ENCODE measurements at regions not wholly inside any gene's neighbourhood (a gene's known extent, or its start where the extent isn't known, plus 50 kb on each side); places are given as distances from the start of the nearest gene placed in this dataset.

- no peak overlapping the region for H3K4me3 ChIP-seq (ENCODE audit: low read depth, low read length)
- TF ChIP-seq CTCF (IDR thresholded peaks at IDR 0.05; ENCODE audit: low read depth, low read length) = no peak
These were observed 92.6 kb downstream of the YTHDF1 start for GRCh38 chr20:63123331-63123741.

GRCh38 chr20:63122626-63123025 is 93.3 kb downstream of the YTHDF1 start:
- no peak for TF ChIP-seq CTCF (IDR thresholded peaks at IDR 0.05; ENCODE audit: low read depth, low read length)

GRCh38 chr20:63121749-63122405 is 94.1 kb downstream of the YTHDF1 start:
- no peak for TF ChIP-seq CTCF (IDR thresholded peaks at IDR 0.05; ENCODE audit: low read depth, low read length)
- H3K4me3 ChIP-seq (ENCODE audit: low read depth, low read length) = no peak overlapping the region

More at GRCh38 chr20:63122626-63123025, 93.3 kb downstream of the YTHDF1 start:
- H3K4me3 ChIP-seq (ENCODE audit: low read depth, low read length) = no peak overlapping the region

- TF ChIP-seq CTCF (IDR thresholded peaks at IDR 0.05; ENCODE audit: low read depth, low read length) = no peak
These were observed 94.7 kb downstream of the YTHDF1 start for GRCh38 chr20:63121246-63121645.

GRCh38 chr20:63120808-63121090 is 95.2 kb downstream of the YTHDF1 start:
- H3K4me3 ChIP-seq (ENCODE audit: low read depth, low read length) = no peak overlapping the region
- no peak for TF ChIP-seq CTCF (IDR thresholded peaks at IDR 0.05; ENCODE audit: low read depth, low read length)

More at GRCh38 chr20:63121246-63121645, 94.7 kb downstream of the YTHDF1 start:
- no peak overlapping the region for H3K4me3 ChIP-seq (ENCODE audit: low read depth, low read length)

- no peak overlapping the region for H3K4me3 ChIP-seq (ENCODE audit: low read depth, low read length)
- no peak for TF ChIP-seq CTCF (IDR thresholded peaks at IDR 0.05; ENCODE audit: low read depth, low read length)
These were observed 95.7 kb downstream of the YTHDF1 start for GRCh38 chr20:63119963-63120807.
